GM23248 (cell line): ENCODE measurements at regions not wholly inside any gene's neighbourhood (a gene's known extent, or its start where the extent isn't known, plus 50 kb on each side); places are given as distances from the start of the nearest gene placed in this dataset.

ENCODE experiments used
- EZH2 ChIP-seq: fragments of 200-600 bp; sonication (generic); IDR thresholded peaks from 2 replicates; pipeline ENCODE4 v1.6.1; 2018; ENCODE audit warnings: antibody characterized with exemption, mild to moderate bottlenecking; ENCODE audit not compliant: insufficient read depth, poor library complexity, severe bottlenecking
- EZH2phosphoT487 ChIP-seq: fragments of 200-600 bp; sonication (generic); IDR thresholded peaks from 2 replicates; pipeline ENCODE4 v1.6.1; 2018; ENCODE audit warnings: antibody characterized with exemption, moderate library complexity, mild to moderate bottlenecking, low read depth; ENCODE audit not compliant: insufficient read depth

- no peak for TF ChIP-seq EZH2phosphoT487
- TF ChIP-seq EZH2 = no peak
Observed at GRCh38 chr13:40189426-40189825, 477.0 kb downstream of the FOXO1 start.
